Fibroblast of mammary gland (primary cell): ENCODE measurements at regions not wholly inside any gene's neighbourhood (a gene's known extent, or its start where the extent isn't known, plus 50 kb on each side); places are given as distances from the start of the nearest gene placed in this dataset.

Experiments
- DNase-seq: peaks from one replicate; pipeline ENCODE4 v3.0.0-alpha.2; 2010; ENCODE audit warnings: low read depth
- H3K4me3 ChIP-seq: 2 replicates; pipeline ENCODE4 v1.5.1; 2011; ENCODE audit warnings: low read depth, mild to moderate bottlenecking, low read length, moderate library complexity; ENCODE audit not compliant: control insufficient read depth
- CTCF ChIP-seq: conservative IDR thresholded peaks from 2 replicates; pipeline ENCODE4 v1.5.1; 2011; ENCODE audit warnings: low read depth, low read length, inconsistent platforms; ENCODE audit not compliant: control insufficient read depth, insufficient read depth

- no peak for TF ChIP-seq CTCF
- H3K4me3 ChIP-seq: no peak overlapping the region
- no peak for DNase-seq
Measured at GRCh38 chr5:56561455-56561854, 253.9 kb upstream of the MAP3K1 start.

GRCh38 chr5:56558131-56558745, 257.1 kb upstream of the MAP3K1 start:
- DNase-seq: no peak
- TF ChIP-seq CTCF: no peak
- no peak overlapping the region for H3K4me3 ChIP-seq

- H3K4me3 ChIP-seq: no peak overlapping the region
- peak; percentile 7 for DNase-seq
- TF ChIP-seq CTCF: no peak
Measured at GRCh38 chr5:56557198-56557597, 258.2 kb upstream of the MAP3K1 start.

- peak; percentile 9 for DNase-seq
- TF ChIP-seq CTCF: no peak
- H3K4me3 ChIP-seq: no peak overlapping the region
Measured at GRCh38 chr5:56552612-56553268, 262.6 kb upstream of the MAP3K1 start.

- TF ChIP-seq CTCF: no peak
Measured at GRCh38 chr5:56550227-56550626, 265.1 kb upstream of the MAP3K1 start.

GRCh38 chr5:56549096-56549886, 266.1 kb upstream of the MAP3K1 start:
- no peak for DNase-seq
- no peak overlapping the region for H3K4me3 ChIP-seq
- no peak for TF ChIP-seq CTCF

More at GRCh38 chr5:56550227-56550626, 265.1 kb upstream of the MAP3K1 start:
- no peak for DNase-seq
- no peak overlapping the region for H3K4me3 ChIP-seq
